ENCODE measurements at regions not wholly inside any gene's neighbourhood (a gene's known extent, or its start where the extent isn't known, plus 50 kb on each side); places are given as distances from the start of the nearest gene placed in this dataset.

- TF ChIP-seq CTCF (IDR thresholded peaks at IDR 0.05): no peak
- TF ChIP-seq POLR2A (IDR thresholded peaks at IDR 0.05; ENCODE audit: low read depth): no peak
- no peak for TF ChIP-seq EP300 (IDR thresholded peaks at IDR 0.05)
Measured at GRCh38 chr5:38795986-38796741, 49.6 kb upstream of the OSMR start.

Data from esophagus muscularis mucosa (tissue), 4 donors.